Neuronal stem cell (in vitro differentiated cells): ENCODE measurements at regions not wholly inside any gene's neighbourhood (a gene's known extent, or its start where the extent isn't known, plus 50 kb on each side); places are given as distances from the start of the nearest gene placed in this dataset.

ENCODE experiments used
- DNase-seq: peaks from one replicate; pipeline ENCODE4 v3.0.0-alpha.2; 2013; ENCODE audit warnings: low spot score
- H2AFZ ChIP-seq: one replicate; pipeline ENCODE4 v1.6.1; 2013; ENCODE audit warnings: mild to moderate bottlenecking, low read length, inconsistent platforms
- H2AK5ac ChIP-seq: 2 replicates; pipeline ENCODE4 v1.6.1; 2013; ENCODE audit warnings: low read depth, mild to moderate bottlenecking, inconsistent platforms, low read length, moderate library complexity, mixed read lengths
- H2BK120ac ChIP-seq: 2 replicates; pipeline ENCODE4 v1.6.1; 2013; ENCODE audit warnings: low read depth, mild to moderate bottlenecking, inconsistent platforms, low read length, moderate library complexity, mixed read lengths
- H2BK12ac ChIP-seq: one replicate; pipeline ENCODE4 v1.6.1; 2013; ENCODE audit warnings: low read length, inconsistent platforms
- H2BK15ac ChIP-seq: 2 replicates; pipeline ENCODE4 v1.6.1; 2013; ENCODE audit warnings: mild to moderate bottlenecking, low read length, inconsistent platforms, mixed read lengths
- H2BK5ac ChIP-seq: one replicate; pipeline ENCODE4 v1.6.1; 2013; ENCODE audit warnings: inconsistent platforms, mild to moderate bottlenecking, low read length, moderate library complexity
- H3K14ac ChIP-seq: one replicate; pipeline ENCODE4 v1.6.1; 2013; ENCODE audit warnings: low read length, inconsistent platforms
- H3K18ac ChIP-seq: 2 replicates; pipeline ENCODE4 v1.6.1; 2013; ENCODE audit warnings: low read length, inconsistent platforms
- H3K23ac ChIP-seq: 2 replicates; pipeline ENCODE4 v1.6.1; 2013; ENCODE audit warnings: low read depth, mild to moderate bottlenecking, mixed read lengths, low read length, inconsistent platforms; ENCODE audit not compliant: poor library complexity
- H3K27ac ChIP-seq: replicated peaks from 3 replicates; pipeline ENCODE4 v1.5.1; 2013; ENCODE audit warnings: low read length, inconsistent platforms
- H3K27me3 ChIP-seq, 3 experiments: 2 replicates each; pipeline ENCODE4 v1.6.1; 2013; ENCODE audit warnings: low read length in 3 of 3, mild to moderate bottlenecking in 2 of 3, inconsistent platforms in 1 of 3, low read depth in 1 of 3, mixed read lengths in 1 of 3, moderate library complexity in 1 of 3; ENCODE audit not compliant: control insufficient read depth in 3 of 3, insufficient read depth in 3 of 3
- H3K36me3 ChIP-seq, 2 donors: replicated peaks in 1 of 2; 2 replicates each; pipeline ENCODE4 v1.6.1; 2013; ENCODE audit warnings: low read length in 2 of 2; ENCODE audit not compliant: control insufficient read depth in 2 of 2, insufficient read depth in 2 of 2
- H3K4ac ChIP-seq: 2 replicates; pipeline ENCODE4 v1.6.1; 2013; ENCODE audit warnings: inconsistent platforms, mild to moderate bottlenecking, low read length, moderate library complexity
- H3K4me1 ChIP-seq, 2 donors: 1 replicate in 1 of 2; 2 replicates in 1 of 2; pipeline ENCODE4 v1.6.1; 2013; ENCODE audit warnings: low read length in 2 of 2, low read depth in 1 of 2; ENCODE audit not compliant: control insufficient read depth in 2 of 2, insufficient read depth in 1 of 2
- H3K4me2 ChIP-seq: one replicate; pipeline ENCODE4 v1.6.1; 2013; ENCODE audit warnings: mild to moderate bottlenecking, low read length, inconsistent platforms; ENCODE audit not compliant: insufficient read depth, poor library complexity, severe bottlenecking
- H3K4me3 ChIP-seq, 2 donors: 2 replicates each; pipeline ENCODE4 v1.5.1; 2013; ENCODE audit warnings: low read length in 2 of 2, mild to moderate bottlenecking in 2 of 2, inconsistent platforms in 1 of 2, moderate library complexity in 1 of 2
- H3K79me1 ChIP-seq: one replicate; pipeline ENCODE4 v1.6.1; 2013; ENCODE audit warnings: low read depth, mild to moderate bottlenecking, inconsistent platforms, low read length, moderate library complexity
- H3K9ac ChIP-seq: one replicate; pipeline ENCODE4 v1.6.1; 2013; ENCODE audit warnings: mild to moderate bottlenecking, low read depth, low read length, inconsistent platforms; ENCODE audit not compliant: poor library complexity
- H3K9me3 ChIP-seq, 2 donors: replicated peaks in 1 of 2; 2 replicates each; pipeline versions ENCODE3 to v1.6.1; 2013; ENCODE audit warnings: low read length in 2 of 2, mild to moderate bottlenecking in 2 of 2, inconsistent platforms in 1 of 2, low read depth in 1 of 2, mixed read lengths in 1 of 2, moderate library complexity in 1 of 2; ENCODE audit not compliant: control insufficient read depth in 2 of 2, insufficient read depth in 1 of 2
- H4K8ac ChIP-seq: one replicate; pipeline ENCODE4 v1.6.1; 2013; ENCODE audit warnings: low read depth, mild to moderate bottlenecking, inconsistent platforms, low read length, moderate library complexity
- H4K91ac ChIP-seq: one replicate; pipeline ENCODE4 v1.6.1; 2013; ENCODE audit warnings: low read length, low read depth, mild to moderate bottlenecking, inconsistent platforms; ENCODE audit not compliant: poor library complexity
- WGBS, 2 donors: extraction: QIAGEN DNeasy Blood & Tissue Kit; methylation state at CpG; one replicate each; pipeline ENCODE4 v1.1.7; 2013; ENCODE audit warnings: missing lambda C conversion rate in 2 of 2, mixed read lengths in 1 of 2; ENCODE audit not compliant: insufficient read length in 2 of 2, insufficient replicate concordance in 1 of 2; ENCODE audit errors: extremely low coverage in 2 of 2; 5-methylcytosine and 5-hydroxymethylcytosine counted together

- no peak overlapping the region for H3K27ac ChIP-seq
- peak overlapping the region; percentile 49 for H3K18ac ChIP-seq
- no peak for DNase-seq
- no CpG with 5 or more reads among the region's 24 CpGs for WGBS, 2 donors
- peak overlapping the region; percentile 17 for H2BK120ac ChIP-seq
- no peak overlapping the region for H3K23ac ChIP-seq
- H3K4ac ChIP-seq, result no peak overlapping the region
- no peak overlapping the region for H4K91ac ChIP-seq
- peak overlapping the region; percentile 54 for H2AK5ac ChIP-seq
- peak overlapping the region; percentile 31 for H2BK12ac ChIP-seq
- peaks cover 0 to 5% (median 0%) of the 10 kb centered on the region in 3 experiments for H3K27me3 ChIP-seq
- H3K4me3 ChIP-seq, result peak overlapping the region in 1 of 2 donors; percentile 18
- no peak overlapping the region for H4K8ac ChIP-seq
- H3K4me2 ChIP-seq, result no peak overlapping the region
- no peak overlapping the region for H2BK5ac ChIP-seq
- peak overlapping the region; percentile 76 for H3K14ac ChIP-seq
- no peak overlapping the region for H2AFZ ChIP-seq
- peaks cover 0 to 7% of the 10 kb centered on the region in 2 donors for H3K9me3 ChIP-seq
- H2BK15ac ChIP-seq, result no peak overlapping the region
- H3K4me1 ChIP-seq, result peaks cover 0 to 5% of the 10 kb centered on the region in 2 donors
- H3K79me1 ChIP-seq, result no peaks in the 10 kb centered on the region
- H3K36me3 ChIP-seq, result peaks cover 0 to 6% of the 10 kb centered on the region in 2 donors
- peak overlapping the region; percentile 16 for H3K9ac ChIP-seq
These were observed 380.7 kb downstream of the IRX2 start for GRCh38 chr5:2370626-2371418.

DNA sequence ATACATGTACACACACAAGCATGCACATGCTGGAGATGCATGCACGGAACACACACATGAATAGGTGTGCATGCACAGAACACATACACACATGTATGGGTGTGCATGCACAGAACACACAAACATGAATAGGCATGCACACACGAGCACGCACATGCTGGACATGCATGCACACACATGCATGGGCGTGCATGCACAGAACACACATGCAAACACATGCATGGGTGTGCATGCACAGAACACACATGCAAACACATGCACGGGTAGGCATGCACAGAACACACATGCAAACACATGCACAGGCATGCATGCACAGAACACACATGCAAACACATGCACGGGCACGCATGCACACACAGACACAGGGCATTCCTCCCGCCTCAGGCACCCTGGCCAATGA lies 382.3 kb downstream of the IRX2 start:
- peak overlapping the region; percentile 46 for H4K91ac ChIP-seq
- no CpG with 5 or more reads among the region's 8 CpGs for WGBS, 2 donors
- no peak for DNase-seq

DNA sequence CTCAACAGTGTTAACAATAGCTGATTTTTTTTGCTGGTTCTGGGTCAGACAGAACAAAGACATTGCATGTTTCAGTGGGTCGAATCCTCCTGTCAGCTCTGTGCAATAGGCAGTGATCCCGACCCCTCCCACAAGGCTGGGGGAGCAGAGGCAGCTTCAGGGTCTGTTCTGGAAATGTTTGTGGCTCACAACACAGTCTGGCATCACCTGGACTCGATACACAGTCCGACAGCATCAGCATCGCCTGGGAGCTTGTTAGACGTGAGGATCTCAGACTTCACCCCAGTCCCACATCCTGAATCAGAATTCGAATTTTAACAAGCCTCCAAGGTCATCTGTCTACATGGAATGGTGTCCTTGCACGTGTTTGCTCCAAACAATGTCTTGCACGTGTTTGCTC lies 384.7 kb downstream of the IRX2 start:
- Histone ChIP-seq H3K4me3 (no peak overlapping the region), H3K36me3 (peaks cover 0 to 4% of the 10 kb centered on the region in 2 donors), H4K8ac (no peak overlapping the region), H2AFZ (peak overlapping the region; percentile 31), H3K79me1 (peaks cover 2% of the 10 kb centered on the region), H2BK12ac (no peak overlapping the region), H3K27ac (no peak overlapping the region), H3K4me1 (peaks cover 0 to 5% of the 10 kb centered on the region in 2 donors), H2AK5ac (no peak overlapping the region), H3K23ac (no peak overlapping the region), H3K9ac (no peak overlapping the region), H3K9me3 (peaks cover 16 to 19% of the 10 kb centered on the region in 2 donors), H2BK15ac (no peak overlapping the region), H2BK120ac (no peak overlapping the region), H3K18ac (no peak overlapping the region), H3K27me3 (peaks cover 0 to 5% (median 0%) of the 10 kb centered on the region in 3 experiments), H4K91ac (no peak overlapping the region), H2BK5ac (no peak overlapping the region), H3K4ac (no peak overlapping the region), H3K4me2 (no peak overlapping the region), H3K14ac (no peak overlapping the region)
- WGBS, 2 donors, result no CpG with 5 or more reads among the region's 9 CpGs
- DNase-seq, result no peak

More for the DNA sequence above, 382.3 kb downstream of the IRX2 start:
- Histone ChIP-seq H3K18ac (peak overlapping the region; percentile 70), H2BK15ac (no peak overlapping the region), H3K27me3 (peaks cover 0 to 5% (median 0%) of the 10 kb centered on the region in 3 experiments), H2BK120ac (no peak overlapping the region), H3K14ac (peak overlapping the region; percentile 39), H3K23ac (peak overlapping the region; percentile 50), H3K36me3 (peaks cover 0 to 6% of the 10 kb centered on the region in 2 donors), H3K9ac (peak overlapping the region; percentile 80), H2AK5ac (no peak overlapping the region), H3K9me3 (peaks cover 12 to 14% of the 10 kb centered on the region in 2 donors), H3K4ac (peak overlapping the region; percentile 90), H3K27ac (no peak overlapping the region), H2BK5ac (no peak overlapping the region), H3K4me2 (no peak overlapping the region), H3K4me3 (peak overlapping the region in 1 of 2 donors; percentile 66), H4K8ac (peak overlapping the region; percentile 29), H2AFZ (no peak overlapping the region), H3K4me1 (peaks cover 0 to 5% of the 10 kb centered on the region in 2 donors), H3K79me1 (peaks cover 2% of the 10 kb centered on the region), H2BK12ac (no peak overlapping the region)

- Histone ChIP-seq H2AFZ (no peak overlapping the region), H3K14ac (no peak overlapping the region), H3K18ac (no peak overlapping the region), H3K27ac (no peak overlapping the region), H2BK5ac (no peak overlapping the region), H3K9ac (no peak overlapping the region), H4K8ac (no peak overlapping the region), H3K79me1 (no peaks in the 10 kb centered on the region), H3K9me3 (peaks cover 2 to 16% of the 10 kb centered on the region in 2 donors), H2AK5ac (no peak overlapping the region), H2BK15ac (no peak overlapping the region), H3K4me1 (peaks cover 0 to 5% of the 10 kb centered on the region in 2 donors), H3K27me3 (no peaks in the 10 kb centered on the region), H2BK12ac (no peak overlapping the region), H3K4me2 (no peak overlapping the region), H3K4me3 (no peak overlapping the region), H4K91ac (no peak overlapping the region), H3K36me3 (no peaks in the 10 kb centered on the region), H3K4ac (no peak overlapping the region), H2BK120ac (no peak overlapping the region), H3K23ac (no peak overlapping the region)
- no peak for DNase-seq
These were observed 394.2 kb downstream of the IRX2 start for GRCh38 chr5:2357309-2357708.
